GM18505 (cell line): ENCODE measurements at regions not wholly inside any gene's neighbourhood (a gene's known extent, or its start where the extent isn't known, plus 50 kb on each side); places are given as distances from the start of the nearest gene placed in this dataset.

Experiments
- ATAC-seq: cut with Tn5 transposase; IDR thresholded peaks from one replicate; pipeline ENCODE4 v1.9.1; 2021; ENCODE audit not compliant: unreplicated experiment
- POLR2A ChIP-seq: IDR thresholded peaks from 4 replicates; pipeline ENCODE4 v1.6.1; 2011; ENCODE audit warnings: borderline replicate concordance; ENCODE audit not compliant: insufficient read depth, insufficient read length; ENCODE audit errors: extremely low read depth

GRCh38 chr4:104166749-104167148 is 327.9 kb downstream of the CXXC4 start:
- no peak for ATAC-seq
- no peak for TF ChIP-seq POLR2A

GRCh38 chr4:104163820-104164219 is 330.9 kb downstream of the CXXC4 start:
- TF ChIP-seq POLR2A = no peak
- ATAC-seq = no peak

- ATAC-seq = no peak
- TF ChIP-seq POLR2A = no peak
Measured at GRCh38 chr4:104146048-104146447, 348.6 kb downstream of the CXXC4 start.

- TF ChIP-seq POLR2A = no peak
- ATAC-seq = no peak
Measured at GRCh38 chr4:104138116-104138515, 356.6 kb downstream of the CXXC4 start.

- no peak for ATAC-seq
- TF ChIP-seq POLR2A = no peak
Measured at GRCh38 chr4:104129243-104129642, 365.5 kb downstream of the CXXC4 start.

GRCh38 chr4:104128850-104129213 is 365.9 kb downstream of the CXXC4 start:
- ATAC-seq = no peak
- TF ChIP-seq POLR2A = no peak

- no peak for ATAC-seq
- no peak for TF ChIP-seq POLR2A
Measured at GRCh38 chr4:104128031-104128849, 366.5 kb downstream of the CXXC4 start.

- ATAC-seq = no peak
- TF ChIP-seq POLR2A = no peak
Measured at GRCh38 chr4:104123021-104123420, 371.7 kb downstream of the CXXC4 start.

GRCh38 chr4:104117776-104118175 is 376.9 kb downstream of the CXXC4 start:
- no peak for TF ChIP-seq POLR2A
- ATAC-seq = no peak

- ATAC-seq = no peak
- no peak for TF ChIP-seq POLR2A
Measured at GRCh38 chr4:104113850-104114249, 380.8 kb downstream of the CXXC4 start.

GRCh38 chr4:104099141-104099540 is 379.4 kb upstream of the TACR3 start:
- TF ChIP-seq POLR2A = no peak
- ATAC-seq = no peak

GRCh38 chr4:104093247-104093646 is 373.5 kb upstream of the TACR3 start:
- ATAC-seq = no peak
- TF ChIP-seq POLR2A = no peak

GRCh38 chr4:104073229-104073628 is 353.4 kb upstream of the TACR3 start:
- ATAC-seq = no peak
- no peak for TF ChIP-seq POLR2A

- TF ChIP-seq POLR2A = no peak
- ATAC-seq = no peak
Measured at GRCh38 chr4:104066533-104066932, 346.7 kb upstream of the TACR3 start.
